GM12892 (cell line): ENCODE measurements at regions not wholly inside any gene's neighbourhood (a gene's known extent, or its start where the extent isn't known, plus 50 kb on each side); places are given as distances from the start of the nearest gene placed in this dataset.
"Not testable (repeated sequence)": the region's sequence is repeated elsewhere in the genome, so short reads cannot be mapped to it uniquely, and the experiment has no call there.

Experiments
- DNase-seq: peaks from one replicate; pipeline ENCODE4 v3.0.0; 2011; ENCODE audit not compliant: insufficient read length
- FAIRE-seq: peaks from 2 replicates; lab custom pipeline; 2011; peaks lifted over from hg19 to GRCh38; lab: Jason Lieb, UNC
- POLR2A ChIP-seq: IDR thresholded peaks from 2 replicates; pipeline ENCODE4 v1.6.1; 2011; ENCODE audit warnings: low read depth, low read length, control low read depth
- POLR2AphosphoS5 ChIP-seq: IDR thresholded peaks from 2 replicates; pipeline ENCODE4 v1.6.1; 2011; ENCODE audit warnings: low read depth, low read length, control low read depth
- TAF1 ChIP-seq: IDR thresholded peaks from 2 replicates; pipeline ENCODE4 v1.6.1; 2011; ENCODE audit warnings: low read depth, mild to moderate bottlenecking, control low read depth, low read length, borderline replicate concordance

- no peak for DNase-seq
- FAIRE-seq, result no peak
- TF ChIP-seq POLR2A, result no peak
- TF ChIP-seq POLR2AphosphoS5, result no peak
- TF ChIP-seq TAF1, result no peak
Observed at GRCh38 chr2:142300517-142300916, 169.7 kb upstream of the LRP1B start.

GRCh38 chr2:142299021-142299420 is 168.2 kb upstream of the LRP1B start:
- TF ChIP-seq TAF1 (no peak), POLR2A (no peak), POLR2AphosphoS5 (no peak)
- no peak for FAIRE-seq
- no peak for DNase-seq

GRCh38 chr2:142294225-142294624 is 163.4 kb upstream of the LRP1B start:
- DNase-seq (no peak), FAIRE-seq (no peak)
- no peak for TF ChIP-seq POLR2AphosphoS5
- no peak for TF ChIP-seq TAF1
- TF ChIP-seq POLR2A, result no peak

- no peak for FAIRE-seq
- no peak for TF ChIP-seq TAF1
- no peak for TF ChIP-seq POLR2AphosphoS5
- TF ChIP-seq POLR2A, result no peak
- no peak for DNase-seq
Observed at GRCh38 chr2:142291969-142292368, 161.2 kb upstream of the LRP1B start.

GRCh38 chr2:142290931-142291330 is 160.1 kb upstream of the LRP1B start:
- DNase-seq (no peak), FAIRE-seq (no peak)
- TF ChIP-seq POLR2AphosphoS5, result no peak

GRCh38 chr2:142286618-142287017 is 155.8 kb upstream of the LRP1B start:
- DNase-seq (no peak), FAIRE-seq (no peak)
- TF ChIP-seq TAF1 (no peak), POLR2AphosphoS5 (no peak), POLR2A (no peak)

- FAIRE-seq (no peak), DNase-seq (no peak)
- TF ChIP-seq POLR2AphosphoS5, result no peak
- no peak for TF ChIP-seq POLR2A
- TF ChIP-seq TAF1, result no peak
Observed at GRCh38 chr2:142285480-142285879, 154.7 kb upstream of the LRP1B start.

GRCh38 chr2:142284336-142284735 is 153.5 kb upstream of the LRP1B start:
- not testable (repeated sequence) for DNase-seq

GRCh38 chr2:142280831-142281230 is 150.0 kb upstream of the LRP1B start:
- TF ChIP-seq POLR2AphosphoS5 (no peak), TAF1 (no peak), POLR2A (no peak)
- DNase-seq, result no peak
- FAIRE-seq, result no peak

More at GRCh38 chr2:142284336-142284735, 153.5 kb upstream of the LRP1B start:
- FAIRE-seq, result not testable (repeated sequence)

- TF ChIP-seq TAF1 (no peak), POLR2AphosphoS5 (no peak), POLR2A (no peak)
- no peak for DNase-seq
- no peak for FAIRE-seq
Observed at GRCh38 chr2:142270990-142271389, 140.2 kb upstream of the LRP1B start.

- FAIRE-seq, result no peak
- TF ChIP-seq POLR2A, result no peak
- no peak for TF ChIP-seq TAF1
- TF ChIP-seq POLR2AphosphoS5, result no peak
- DNase-seq, result no peak
Observed at GRCh38 chr2:142270291-142270690, 139.5 kb upstream of the LRP1B start.

- no peak for DNase-seq
- no peak for FAIRE-seq
- no peak for TF ChIP-seq POLR2A
- TF ChIP-seq TAF1, result no peak
- TF ChIP-seq POLR2AphosphoS5, result no peak
Observed at GRCh38 chr2:142259356-142259755, 128.5 kb upstream of the LRP1B start.

- FAIRE-seq (no peak), DNase-seq (no peak)
- TF ChIP-seq POLR2A (no peak), POLR2AphosphoS5 (no peak), TAF1 (no peak)
Observed at GRCh38 chr2:142254031-142254430, 123.2 kb upstream of the LRP1B start.
